22Rv1 (cell line): ENCODE measurements at regions not wholly inside any gene's neighbourhood (a gene's known extent, or its start where the extent isn't known, plus 50 kb on each side); places are given as distances from the start of the nearest gene placed in this dataset.

Experiments used
- H3K27ac ChIP-seq: fragments of 450-650 bp; 2 replicates; pipeline ENCODE4 v1.5.1; 2017
- ZFX ChIP-seq: fragments of 450-650 bp; IDR thresholded peaks from 2 replicates; pipeline ENCODE4 v1.6.1; 2017; ENCODE audit warnings: antibody characterized with exemption, borderline replicate concordance
- TF ChIP-seq, protein P1 (sequence below): fragments of 450-650 bp; IDR thresholded peaks from 2 replicates; pipeline ENCODE4 v1.5.1; 2017; ENCODE audit warnings: mild to moderate bottlenecking

DNA sequence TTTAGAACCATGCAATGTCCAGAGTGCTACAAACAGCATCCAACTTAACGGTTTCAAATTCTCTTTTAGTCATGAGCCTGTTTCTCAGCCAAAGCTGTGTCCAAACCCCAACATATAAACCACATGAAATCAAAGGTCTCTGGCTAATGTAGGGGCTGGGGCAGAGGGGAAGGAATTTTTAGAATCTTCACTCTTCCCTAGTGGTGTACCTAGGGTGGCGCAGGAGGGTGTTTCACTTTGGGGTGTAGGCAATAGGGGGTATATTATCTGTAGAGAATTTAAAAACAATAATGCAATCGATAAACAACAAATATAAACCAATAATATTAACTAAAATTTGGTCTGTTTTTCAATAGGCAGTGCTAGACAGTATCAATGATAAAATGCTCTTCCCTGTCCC is 132.1 kb upstream of the BRINP1 start:
- TF ChIP-seq ZFX = no peak
- TF ChIP-seq, protein P1, sequence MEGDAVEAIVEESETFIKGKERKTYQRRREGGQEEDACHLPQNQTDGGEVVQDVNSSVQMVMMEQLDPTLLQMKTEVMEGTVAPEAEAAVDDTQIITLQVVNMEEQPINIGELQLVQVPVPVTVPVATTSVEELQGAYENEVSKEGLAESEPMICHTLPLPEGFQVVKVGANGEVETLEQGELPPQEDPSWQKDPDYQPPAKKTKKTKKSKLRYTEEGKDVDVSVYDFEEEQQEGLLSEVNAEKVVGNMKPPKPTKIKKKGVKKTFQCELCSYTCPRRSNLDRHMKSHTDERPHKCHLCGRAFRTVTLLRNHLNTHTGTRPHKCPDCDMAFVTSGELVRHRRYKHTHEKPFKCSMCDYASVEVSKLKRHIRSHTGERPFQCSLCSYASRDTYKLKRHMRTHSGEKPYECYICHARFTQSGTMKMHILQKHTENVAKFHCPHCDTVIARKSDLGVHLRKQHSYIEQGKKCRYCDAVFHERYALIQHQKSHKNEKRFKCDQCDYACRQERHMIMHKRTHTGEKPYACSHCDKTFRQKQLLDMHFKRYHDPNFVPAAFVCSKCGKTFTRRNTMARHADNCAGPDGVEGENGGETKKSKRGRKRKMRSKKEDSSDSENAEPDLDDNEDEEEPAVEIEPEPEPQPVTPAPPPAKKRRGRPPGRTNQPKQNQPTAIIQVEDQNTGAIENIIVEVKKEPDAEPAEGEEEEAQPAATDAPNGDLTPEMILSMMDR = no peak
- H3K27ac ChIP-seq = no peak overlapping the region

DNA sequence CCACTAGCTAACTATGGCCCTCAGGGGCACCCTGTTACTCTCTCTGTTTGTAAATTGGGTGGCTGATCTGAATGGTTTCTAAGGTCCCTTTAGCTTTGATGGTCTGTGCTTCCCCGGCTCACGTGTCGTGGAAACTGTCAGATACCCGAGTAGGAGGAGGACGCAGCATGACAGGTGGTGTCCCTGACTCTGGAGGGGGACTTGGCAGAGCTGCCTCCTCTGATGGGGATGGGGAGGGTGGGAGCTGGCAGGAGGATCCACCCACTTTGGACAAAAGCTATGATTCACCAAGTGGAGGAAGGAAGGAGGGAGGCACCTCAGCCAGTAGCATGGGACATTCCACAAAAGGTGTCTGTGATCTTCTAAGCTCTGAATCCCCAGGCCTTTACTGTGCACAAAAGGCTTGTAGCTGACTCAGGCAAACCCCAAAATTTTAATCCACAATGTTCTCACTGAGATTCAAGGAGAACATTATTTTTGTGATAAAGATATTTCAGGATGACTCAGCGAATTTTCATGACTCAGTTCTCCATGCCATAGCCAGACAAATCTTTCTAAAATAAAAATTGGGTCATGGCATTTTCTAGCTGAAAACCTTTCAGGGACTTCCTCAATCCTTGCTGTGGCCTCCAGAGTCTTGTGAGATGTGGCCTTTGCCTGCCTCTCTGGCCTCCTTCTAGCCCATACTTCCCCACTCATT is 131.0 kb upstream of the BRINP1 start:
- no peak overlapping the region for H3K27ac ChIP-seq
- TF ChIP-seq, protein P1 = no peak
- TF ChIP-seq ZFX = no peak

DNA sequence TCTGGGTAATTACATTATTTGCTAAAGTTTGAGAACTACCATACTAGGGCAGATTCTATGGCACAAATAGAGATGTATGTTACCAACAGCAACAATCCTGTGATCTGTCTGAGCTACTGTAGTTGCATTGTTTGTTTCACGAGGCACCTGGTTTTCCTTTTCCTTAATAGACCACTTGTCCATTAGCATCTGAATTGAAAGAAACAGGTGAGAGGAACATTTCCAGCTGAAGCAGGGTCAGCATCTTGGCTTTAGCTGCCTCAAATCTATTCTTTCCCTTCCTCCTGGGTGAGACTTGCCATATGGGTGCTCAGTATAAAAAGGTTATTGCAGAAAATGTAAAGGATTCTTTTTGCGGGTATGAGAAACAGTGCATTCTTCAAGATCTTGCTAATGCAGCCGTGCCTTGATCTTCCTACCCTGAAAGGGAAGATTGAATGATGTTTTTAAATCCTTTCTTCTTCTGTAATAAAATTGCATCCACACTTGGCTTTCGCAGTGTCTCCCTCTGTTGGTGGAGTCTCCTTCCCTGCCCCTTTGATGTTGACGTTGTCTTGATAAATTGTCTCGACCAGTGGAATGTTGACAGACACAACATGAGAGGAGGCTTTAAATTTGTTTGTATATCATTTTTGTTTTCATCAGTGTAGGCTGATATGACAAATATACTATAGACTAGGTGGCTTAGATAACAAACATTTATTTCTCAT is 118.0 kb upstream of the BRINP1 start:
- TF ChIP-seq, protein P1 = 0 out of 2 replicates have a peak, but pooled peaks have one; percentile 15
- no peak for TF ChIP-seq ZFX
- no peak overlapping the region for H3K27ac ChIP-seq

DNA sequence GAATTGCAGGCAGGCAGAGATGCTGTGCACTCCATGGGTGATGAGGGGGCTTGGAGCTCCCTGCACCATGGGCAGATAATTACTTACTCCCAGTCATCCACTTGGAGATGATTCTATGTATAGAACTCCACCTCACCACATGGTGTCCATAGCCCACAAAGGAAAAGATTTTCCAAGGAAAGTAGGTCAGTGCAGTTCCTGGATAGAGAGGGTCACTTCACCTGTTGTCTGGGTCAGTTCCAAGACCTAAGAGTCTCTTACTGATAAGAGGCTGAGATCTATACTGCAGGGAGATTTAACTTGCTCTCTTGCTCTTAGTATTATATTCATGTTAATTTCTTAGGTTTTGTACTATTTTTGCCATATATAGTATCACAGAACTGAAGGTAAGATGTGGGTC is 113.9 kb upstream of the BRINP1 start:
- no peak overlapping the region for H3K27ac ChIP-seq
- TF ChIP-seq, protein P1 = no peak
- no peak for TF ChIP-seq ZFX

DNA sequence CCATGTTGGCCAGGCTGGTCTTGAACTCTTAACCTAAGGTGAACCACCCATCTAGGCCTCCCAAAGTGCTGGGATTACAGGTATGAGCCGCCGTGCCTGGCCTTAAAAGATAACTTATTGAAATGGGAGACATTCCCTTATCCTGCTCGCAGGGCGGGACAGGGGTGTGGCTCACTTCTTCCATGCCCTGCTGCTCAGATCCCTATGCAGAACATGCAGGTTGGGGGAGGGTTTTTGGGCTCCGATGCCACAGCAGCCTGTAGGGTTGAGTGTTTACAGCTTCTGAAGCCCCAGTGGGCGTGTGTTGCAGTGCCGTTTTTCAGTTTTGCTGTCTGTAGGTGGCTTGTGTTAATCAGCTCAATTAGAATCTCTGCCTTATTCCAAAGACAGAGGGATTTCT is 108.0 kb upstream of the BRINP1 start:
- TF ChIP-seq, protein P1 = no peak
- TF ChIP-seq ZFX = no peak
- H3K27ac ChIP-seq = no peak overlapping the region

DNA sequence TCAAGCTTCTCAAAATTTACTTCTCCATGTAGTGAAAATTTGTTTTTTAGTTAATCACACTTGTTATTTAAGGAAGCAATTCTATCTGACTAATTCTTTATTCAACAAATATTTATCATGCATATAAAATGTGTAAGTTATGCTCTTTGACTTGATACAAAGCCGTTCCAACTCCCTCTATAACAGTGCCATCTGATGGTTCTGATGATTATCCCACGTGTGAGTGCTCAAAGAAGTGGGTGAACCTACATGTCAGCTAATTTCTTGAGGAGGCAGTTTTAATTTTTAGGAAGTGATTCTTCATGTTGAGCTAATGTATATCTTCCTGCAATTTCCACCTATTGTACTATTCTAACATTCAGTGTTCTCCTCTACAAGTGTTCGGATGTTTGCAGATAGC is 88.8 kb upstream of the BRINP1 start:
- TF ChIP-seq, protein P1 = no peak
- TF ChIP-seq ZFX = no peak
- H3K27ac ChIP-seq = no peak overlapping the region

DNA sequence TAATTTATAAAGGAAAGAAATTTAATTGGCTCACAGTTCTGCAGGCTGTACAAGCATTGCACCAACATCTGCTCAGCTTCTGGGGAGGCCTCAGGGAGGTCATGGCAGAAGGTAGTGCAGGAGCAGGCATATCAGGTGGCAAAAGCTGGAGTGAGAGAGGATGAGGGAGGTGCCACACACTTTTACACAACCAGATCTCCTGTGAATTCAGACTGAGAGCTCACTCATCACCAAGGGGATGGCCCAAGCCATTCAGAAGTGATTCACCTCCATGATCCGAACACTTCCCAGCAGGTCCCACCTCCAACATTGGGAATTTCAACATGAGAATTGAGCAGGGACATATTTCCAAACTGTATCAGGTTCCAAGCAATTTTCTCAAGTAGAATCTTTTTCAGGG is 84.7 kb upstream of the BRINP1 start:
- H3K27ac ChIP-seq = no peak overlapping the region
- TF ChIP-seq, protein P1 = no peak
- no peak for TF ChIP-seq ZFX
